ENCODE measurements at regions not wholly inside any gene's neighbourhood (a gene's known extent, or its start where the extent isn't known, plus 50 kb on each side); places are given as distances from the start of the nearest gene placed in this dataset.

DNA sequence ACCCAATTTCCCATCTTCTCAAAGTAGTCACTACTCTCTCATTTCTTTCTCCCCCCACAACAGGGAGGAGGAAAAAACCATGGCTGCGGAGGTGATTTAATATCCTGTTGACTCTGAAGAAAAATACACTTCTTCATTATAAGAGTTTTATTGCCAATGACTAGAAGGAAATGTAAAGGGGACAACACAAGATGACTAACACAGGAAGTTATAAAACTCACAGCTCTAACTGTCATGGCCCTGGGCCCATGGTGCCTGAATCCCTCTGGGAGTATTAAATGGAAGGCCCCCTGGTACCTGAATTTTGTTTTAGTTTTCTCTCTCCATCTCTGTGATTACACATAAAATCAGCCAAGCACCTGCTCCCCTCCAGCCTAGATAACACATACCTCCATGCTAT lies 352.8 kb upstream of the FAT3 start:
- DNase-seq (ENCODE audit: low read depth, low spot score) = no peak

- DNase-seq (ENCODE audit: low read depth, low spot score) = no peak
Observed at GRCh38 chr11:91871048-91871447, 353.6 kb upstream of the FAT3 start.

DNA sequence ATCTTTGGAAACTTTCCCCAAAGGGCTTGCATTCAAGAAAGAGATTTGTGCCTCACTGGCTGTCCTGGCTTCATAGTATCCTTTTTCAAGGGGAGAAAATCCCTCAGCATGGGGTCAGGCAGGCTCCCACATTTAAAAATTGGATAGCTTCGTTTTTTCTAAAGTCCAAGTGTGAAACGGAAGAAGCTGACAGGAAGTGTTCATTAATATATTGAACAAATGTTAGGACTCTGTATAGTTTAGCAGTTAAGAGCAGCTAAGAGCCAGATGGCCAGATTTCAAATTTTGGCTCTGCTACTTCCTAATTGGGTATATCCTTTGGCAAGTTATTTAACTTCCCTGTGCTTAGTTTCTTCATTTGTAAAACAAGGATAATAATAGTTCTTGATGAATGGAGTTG lies 354.9 kb upstream of the FAT3 start:
- no peak for DNase-seq (ENCODE audit: low read depth, low spot score)

GRCh38 chr11:91866642-91867041 lies 358.0 kb upstream of the FAT3 start:
- no peak for DNase-seq (ENCODE audit: low read depth, low spot score)

- no peak for DNase-seq (ENCODE audit: low read depth, low spot score)
Observed at GRCh38 chr11:91860661-91861060, 364.0 kb upstream of the FAT3 start.

DNA sequence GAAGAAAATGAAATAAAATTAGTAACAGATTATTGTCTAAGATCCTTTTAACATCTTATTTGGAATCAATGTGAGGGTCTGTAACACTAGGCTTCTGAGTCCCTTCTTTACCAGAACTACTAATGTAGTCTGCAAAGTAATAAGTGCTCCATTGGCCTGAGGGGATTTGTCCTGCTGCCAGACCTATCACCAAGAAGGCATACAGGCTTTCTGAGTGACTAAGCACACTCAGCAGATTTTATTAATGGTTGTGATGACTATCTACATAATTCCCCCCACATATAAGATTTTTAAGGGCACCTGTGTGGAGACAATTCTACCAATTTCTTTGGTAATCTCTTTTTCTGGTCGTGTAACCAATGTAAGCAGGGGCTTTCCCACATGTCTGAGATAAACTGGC lies 365.0 kb upstream of the FAT3 start:
- DNase-seq (ENCODE audit: low read depth, low spot score) = no peak

DNA sequence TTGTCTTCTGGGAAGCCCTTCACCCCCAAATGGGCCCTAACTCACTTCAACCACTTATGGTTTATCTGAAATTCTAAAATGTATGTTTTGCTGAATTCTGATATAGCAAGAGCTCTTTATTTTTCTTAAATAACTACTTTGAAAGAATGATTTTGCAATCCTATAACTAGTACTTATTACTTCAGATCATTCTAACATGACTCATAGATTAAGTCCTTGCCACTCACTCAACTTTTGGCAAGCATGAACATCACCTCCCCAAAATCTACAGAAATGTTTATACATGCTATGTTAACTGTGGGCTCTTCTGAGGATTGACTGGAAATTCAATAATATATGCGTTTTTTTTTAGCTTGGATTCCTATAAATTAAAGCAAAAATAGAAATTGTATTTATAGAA lies 367.4 kb upstream of the FAT3 start:
- DNase-seq (ENCODE audit: low read depth, low spot score) = no peak

DNA sequence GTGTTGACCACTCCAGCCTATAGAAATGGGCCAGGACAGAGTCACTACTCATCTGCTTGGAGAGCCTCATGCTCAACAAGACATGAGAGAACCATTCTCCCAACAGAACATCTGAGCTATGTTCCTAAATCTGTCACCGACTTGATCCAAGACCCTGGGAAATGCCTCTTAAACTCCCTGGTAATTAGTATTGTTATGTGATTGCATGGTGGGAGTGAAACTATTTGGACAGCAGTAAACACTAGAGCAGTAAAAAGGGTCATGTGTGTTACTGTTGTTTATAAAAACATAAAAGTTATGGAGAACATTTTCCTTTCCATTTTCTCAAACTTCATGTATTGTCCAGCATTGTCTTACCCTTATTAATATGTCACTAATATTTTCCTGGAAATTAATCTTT lies 369.8 kb upstream of the FAT3 start:
- no peak for DNase-seq (ENCODE audit: low read depth, low spot score)

DNA sequence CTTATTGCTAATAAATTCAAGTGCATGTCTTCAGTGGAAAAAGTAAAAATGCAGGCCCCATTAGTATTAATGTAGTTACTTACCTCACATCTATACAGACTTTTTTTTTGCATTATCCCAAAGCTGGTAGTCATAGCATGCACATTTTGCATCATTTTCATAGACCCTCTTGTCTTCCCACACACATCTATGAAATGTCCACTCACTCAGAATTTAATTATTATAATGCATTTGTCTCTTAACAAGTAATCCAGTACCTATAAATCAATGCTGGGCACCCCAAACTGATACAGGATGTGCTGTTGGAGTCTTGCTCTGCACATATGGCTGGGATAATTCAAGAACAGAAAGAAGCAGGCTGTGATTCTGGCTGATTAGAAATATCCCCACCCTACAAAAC lies 370.4 kb upstream of the FAT3 start:
- DNase-seq (ENCODE audit: low read depth, low spot score) = no peak

DNA sequence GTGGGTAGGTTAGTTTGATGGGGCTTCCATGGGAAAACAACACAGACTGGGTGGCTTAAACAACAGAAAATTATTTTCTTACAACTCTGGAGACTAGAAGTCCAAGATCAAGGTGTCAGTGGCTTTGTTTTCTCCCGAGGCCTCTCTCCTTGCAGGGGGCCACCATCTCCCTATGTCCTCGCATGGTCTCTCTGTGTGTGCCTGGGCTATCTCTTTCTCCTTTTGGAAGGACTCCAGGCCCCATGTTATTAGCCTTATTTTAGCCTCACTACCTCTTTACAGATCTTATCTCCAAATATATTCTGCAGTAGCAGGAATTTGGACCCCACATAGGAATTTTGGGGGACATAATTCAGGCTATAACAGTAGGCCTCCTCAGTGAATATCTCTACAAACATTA lies 372.7 kb upstream of the FAT3 start:
- no peak for DNase-seq (ENCODE audit: low read depth, low spot score)

DNA sequence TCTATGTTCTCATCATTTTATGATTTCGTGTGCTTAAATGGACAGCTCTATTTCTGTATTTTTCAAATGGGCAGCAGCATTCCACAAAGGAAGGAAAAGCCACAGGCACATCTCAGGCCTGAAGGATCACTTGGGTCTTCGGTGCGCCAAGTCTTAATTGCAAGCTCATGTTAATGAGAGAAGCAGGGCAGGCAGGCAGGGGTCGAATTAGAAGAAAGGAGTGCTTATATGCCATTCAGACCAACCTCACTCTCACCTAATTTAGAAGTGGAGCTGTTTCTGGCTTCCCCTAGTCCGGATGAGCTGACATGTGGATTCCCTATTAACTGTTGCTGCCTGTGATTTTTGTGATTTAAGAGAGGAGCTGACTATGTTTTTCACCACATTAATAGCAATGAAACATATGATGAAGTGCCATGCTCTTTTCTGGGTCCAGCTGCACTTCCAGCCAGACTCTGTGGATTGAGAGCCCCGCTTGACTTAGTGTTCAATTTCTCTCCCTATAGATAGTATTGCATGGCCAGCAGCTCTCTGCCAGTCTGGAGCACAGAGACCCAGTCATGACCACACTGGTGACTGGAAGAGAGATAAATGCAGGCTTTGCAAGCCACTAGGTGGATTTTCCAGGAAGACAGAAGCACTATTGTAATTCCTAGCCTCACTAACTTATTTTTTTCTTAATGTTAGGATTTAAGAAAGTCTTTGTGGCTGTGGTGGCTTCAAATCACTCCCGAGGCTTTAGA lies 373.9 kb upstream of the FAT3 start:
- DNase-seq (ENCODE audit: low read depth, low spot score) = no peak

DNA sequence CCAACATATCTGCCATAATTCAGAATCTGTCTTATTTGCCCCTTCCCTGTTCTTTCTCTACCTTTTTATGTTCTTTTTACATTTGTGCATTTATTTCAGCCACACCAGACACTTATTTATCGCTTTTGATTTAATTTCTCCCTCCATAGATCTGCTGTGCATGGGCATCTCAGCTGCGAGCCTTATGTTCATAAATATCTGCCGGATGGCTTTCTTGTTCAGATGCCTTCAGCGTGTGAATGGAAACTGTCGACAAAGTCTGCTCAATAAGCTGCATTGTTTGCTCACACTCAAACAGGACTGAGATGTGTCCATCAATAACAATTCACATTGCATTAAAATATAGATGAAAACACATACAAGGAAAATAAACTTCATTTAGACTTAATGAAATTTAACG lies 374.6 kb upstream of the FAT3 start:
- DNase-seq (ENCODE audit: low read depth, low spot score) = no peak

- DNase-seq (ENCODE audit: low read depth, low spot score) = no peak
Observed at GRCh38 chr11:91846649-91847048, 378.0 kb upstream of the FAT3 start.

DNA sequence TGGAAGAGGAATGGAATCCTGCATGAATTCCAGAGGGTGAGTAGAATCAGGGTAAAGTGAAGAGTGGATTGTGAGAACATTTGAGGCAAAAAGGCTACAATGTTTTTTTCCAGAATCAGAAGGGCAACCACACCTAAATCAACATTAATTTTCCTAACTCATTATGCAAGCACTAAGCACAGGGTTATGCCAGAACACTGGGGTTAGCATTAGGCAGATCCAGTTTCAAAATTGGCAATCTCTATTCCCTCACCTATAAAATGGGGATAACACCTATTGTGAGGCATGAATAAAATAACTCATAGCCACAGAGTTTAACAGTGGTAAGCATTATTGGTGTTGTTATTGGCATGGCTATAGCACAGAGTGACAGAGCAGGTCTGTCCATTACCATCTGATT lies 378.6 kb upstream of the FAT3 start:
- no peak for DNase-seq (ENCODE audit: low read depth, low spot score)

GRCh38 chr11:91840640-91841240 lies 383.9 kb upstream of the FAT3 start:
- no peak for DNase-seq (ENCODE audit: low read depth, low spot score)

DNA sequence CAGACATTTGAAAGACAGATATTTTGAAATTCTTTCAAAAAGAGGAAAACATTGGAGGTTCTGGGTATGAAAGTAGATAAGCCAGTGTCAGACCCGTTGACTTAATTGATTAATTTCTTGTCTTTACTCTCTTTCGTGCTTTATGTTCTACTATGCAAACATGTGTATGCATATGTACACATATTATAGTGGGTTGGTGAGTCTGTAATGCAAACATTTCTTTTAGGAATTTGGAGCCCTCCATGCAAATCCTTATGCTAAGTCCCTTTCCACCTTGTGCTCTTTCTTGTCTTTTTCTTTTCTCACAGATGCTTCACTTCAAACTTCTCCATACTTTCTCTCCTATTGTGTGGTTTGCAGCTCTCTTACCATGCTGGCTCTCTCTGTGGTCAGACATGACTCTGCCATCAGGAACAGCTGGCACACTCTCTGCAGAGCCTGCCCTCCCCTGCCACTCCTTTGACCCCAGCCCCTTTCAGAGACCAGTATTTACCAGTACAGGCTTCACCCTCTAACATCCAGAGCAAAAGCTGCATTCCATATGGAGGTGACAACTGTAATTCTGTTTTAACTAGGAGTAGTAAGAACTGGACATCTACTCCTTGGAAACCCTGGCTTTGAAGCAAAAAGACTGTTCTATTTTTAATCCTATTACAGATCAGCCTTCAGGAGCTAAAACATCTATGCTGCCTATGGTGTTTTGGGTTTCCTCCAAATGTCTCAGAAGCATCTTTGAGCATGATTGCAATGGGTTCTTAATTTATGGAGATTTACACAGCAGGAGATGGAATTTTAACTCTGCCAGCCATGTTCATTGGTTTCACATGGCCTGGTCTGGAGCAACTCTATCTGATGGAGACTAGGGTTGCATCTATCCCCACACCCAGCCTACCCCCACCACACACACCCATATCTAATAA lies 386.9 kb upstream of the FAT3 start:
- no peak for DNase-seq (ENCODE audit: low read depth, low spot score)

- DNase-seq (ENCODE audit: low read depth, low spot score) = no peak
Observed at GRCh38 chr11:91835051-91835560, 389.5 kb upstream of the FAT3 start.

DNA sequence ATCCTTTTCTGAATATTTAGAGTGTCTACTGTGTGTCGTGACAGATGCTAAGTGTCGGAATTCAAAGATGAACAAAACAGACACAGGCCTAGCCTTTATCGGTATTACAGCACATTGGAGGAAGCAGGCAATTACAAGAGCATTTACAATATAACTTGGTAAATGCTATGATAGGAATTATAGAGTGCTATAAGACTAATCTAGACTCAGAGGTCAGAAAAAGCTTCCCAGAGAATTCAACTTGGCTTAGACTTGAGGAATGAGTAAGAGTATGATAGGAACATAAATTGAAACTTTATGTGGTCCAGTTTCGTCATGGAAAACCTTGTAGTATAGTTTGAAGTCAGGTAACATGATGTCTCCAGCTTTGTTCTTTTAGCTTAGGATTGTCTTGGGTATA lies 395.7 kb upstream of the FAT3 start:
- no peak for DNase-seq (ENCODE audit: low read depth, low spot score)

DNA sequence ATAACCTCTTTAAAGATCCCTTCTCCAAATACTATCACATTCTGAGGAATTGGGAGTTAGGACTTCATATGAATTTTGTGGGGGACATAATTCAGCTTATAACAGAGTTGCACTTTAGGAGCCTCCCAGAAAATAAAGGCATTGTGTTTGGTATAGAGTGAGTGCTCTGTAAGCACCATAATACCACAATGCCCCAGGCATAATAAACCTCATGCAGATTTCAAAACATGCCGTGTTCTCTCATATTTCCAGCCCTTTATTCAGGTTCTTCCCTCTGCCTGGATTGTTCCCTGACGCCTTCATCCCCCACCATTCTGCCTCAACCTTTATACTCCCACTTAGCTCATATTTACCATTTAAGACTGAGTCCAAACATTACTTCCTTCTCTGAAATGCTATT lies 398.8 kb upstream of the FAT3 start:
- no peak for DNase-seq (ENCODE audit: low read depth, low spot score)

- DNase-seq (ENCODE audit: low read depth, low spot score) = no peak
Observed at GRCh38 chr11:91823252-91823830, 401.3 kb upstream of the FAT3 start.

DNA sequence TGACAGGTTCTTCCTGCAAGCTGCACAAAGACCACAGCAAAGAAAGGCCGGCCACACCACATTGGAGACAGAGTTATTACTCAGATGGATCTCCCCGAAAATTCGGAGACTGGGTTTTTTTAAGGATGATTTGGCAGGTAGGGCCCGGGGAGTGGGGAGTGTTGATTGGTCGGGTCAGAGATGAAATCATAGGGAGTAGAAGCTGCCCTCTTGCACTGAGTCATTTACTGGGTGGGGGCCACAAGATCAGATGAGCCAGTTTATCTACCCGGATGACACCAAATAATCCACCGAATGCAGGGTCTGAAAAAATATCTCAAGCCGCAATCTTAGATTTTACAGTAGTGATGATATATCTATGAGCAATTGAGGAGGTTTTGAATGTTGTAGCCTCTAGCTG lies 401.8 kb upstream of the FAT3 start:
- no peak for DNase-seq (ENCODE audit: low read depth, low spot score)

DNA sequence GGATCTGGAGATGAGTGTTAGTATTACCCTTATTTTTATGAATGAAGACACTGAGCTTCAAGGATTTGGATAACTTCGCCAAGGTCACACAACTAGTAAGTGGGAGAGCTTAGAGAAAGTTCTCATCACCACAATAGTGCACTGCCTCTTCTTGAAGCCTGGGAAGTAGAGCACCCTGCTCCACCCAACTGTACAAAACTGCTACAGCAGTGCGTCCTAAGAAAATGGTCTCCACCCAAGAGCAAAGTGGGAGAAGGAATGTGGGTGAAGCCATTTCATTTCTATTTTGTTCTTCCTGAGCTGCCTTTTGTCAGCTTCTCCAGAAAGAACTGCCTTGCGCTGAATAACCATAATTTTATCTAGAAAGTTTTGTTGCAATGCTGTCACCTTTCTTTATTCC lies 403.9 kb upstream of the FAT3 start:
- DNase-seq (ENCODE audit: low read depth, low spot score) = no peak
